ENCODE measurements at regions not wholly inside any gene's neighbourhood (a gene's known extent, or its start where the extent isn't known, plus 50 kb on each side); places are given as distances from the start of the nearest gene placed in this dataset.

- DNase-seq (ENCODE audit: low read depth, low spot score) (no peak), ATAC-seq (no peak)
- no peak for TF ChIP-seq POLR2AphosphoS5 (IDR thresholded peaks at IDR 0.05; ENCODE audit: low read depth, low read length)
- TF ChIP-seq SIN3A (IDR thresholded peaks at IDR 0.05; ENCODE audit: borderline replicate concordance, insufficient read depth, low read depth, low read length): no peak
- no peak for TF ChIP-seq REST (IDR thresholded peaks at IDR 0.05; ENCODE audit: insufficient read depth in 1 of 2, low read depth in 2 of 2, low read length in 1 of 2)
- no peak for TF ChIP-seq TCF7L2 (IDR thresholded peaks at IDR 0.05; ENCODE audit: low read depth, low read length)
- no peak for TF ChIP-seq CTCF (IDR thresholded peaks at IDR 0.05)
- Histone ChIP-seq H3K4me1 (ENCODE audit: control insufficient read depth, insufficient read depth, low read length) (no peaks in the 10 kb centered on the region), H3K36me3 (ENCODE audit: control insufficient read depth, insufficient read depth, low read length) (no peaks in the 10 kb centered on the region), H3K27me3 (ENCODE audit: control insufficient read depth, insufficient read depth, low read length) (no peaks in the 10 kb centered on the region), H3K9me3 (ENCODE audit: control insufficient read depth, insufficient read depth, low read depth, low read length) (no peaks in the 10 kb centered on the region), H3K4me3 (ENCODE audit: low read depth in 2 of 2, low read length in 2 of 2) (no peak overlapping the region), H3K27ac (ENCODE audit: low read length) (no peak overlapping the region)
- ChIA-PET CTCF (no interaction called here), POLR2A (no interaction called here)
- BruUV-seq (replicated peaks): no TSS peak
- in situ Hi-C loops (cut with HindIII; ENCODE audit: low pct_unique_long_range_greater_than_20kb, low sequenced_read_pairs): no loop called here
- intact Hi-C loops (cut with micrococcal nuclease; ENCODE audit: unreplicated experiment): loop anchor here (10.0 kb wide), 1 partner anchor 1594 kb away; no protein-coding TSS in a partner anchor
Measured at GRCh38 chr18:45218436-45218835, 396.8 kb upstream of the SLC14A2 start.

- DNase-seq (ENCODE audit: low read depth, low spot score) (no peak), ATAC-seq (no peak)
- H3K9me3 ChIP-seq (ENCODE audit: control insufficient read depth, insufficient read depth, low read depth, low read length): no peaks in the 10 kb centered on the region
- in situ Hi-C loops (cut with HindIII; ENCODE audit: low pct_unique_long_range_greater_than_20kb, low sequenced_read_pairs) (no loop called here), intact Hi-C loops (cut with micrococcal nuclease; ENCODE audit: unreplicated experiment) (no loop called here)
- H3K4me3 ChIP-seq (ENCODE audit: low read depth in 2 of 2, low read length in 2 of 2): no peak overlapping the region
- H3K4me1 ChIP-seq (ENCODE audit: control insufficient read depth, insufficient read depth, low read length): no peaks in the 10 kb centered on the region
- H3K27me3 ChIP-seq (ENCODE audit: control insufficient read depth, insufficient read depth, low read length): no peaks in the 10 kb centered on the region
- TF ChIP-seq TCF7L2 (IDR thresholded peaks at IDR 0.05; ENCODE audit: low read depth, low read length) (no peak), POLR2AphosphoS5 (IDR thresholded peaks at IDR 0.05; ENCODE audit: low read depth, low read length) (no peak), REST (IDR thresholded peaks at IDR 0.05; ENCODE audit: insufficient read depth in 1 of 2, low read depth in 2 of 2, low read length in 1 of 2) (no peak), CTCF (IDR thresholded peaks at IDR 0.05) (no peak), SIN3A (IDR thresholded peaks at IDR 0.05; ENCODE audit: borderline replicate concordance, insufficient read depth, low read depth, low read length) (no peak)
- BruUV-seq (replicated peaks): no TSS peak
- ChIA-PET POLR2A (no interaction called here), CTCF (no interaction called here)
- H3K36me3 ChIP-seq (ENCODE audit: control insufficient read depth, insufficient read depth, low read length): no peaks in the 10 kb centered on the region
- H3K27ac ChIP-seq (ENCODE audit: low read length): no peak overlapping the region
Measured at GRCh38 chr18:45221363-45221762, 393.9 kb upstream of the SLC14A2 start.

Data from Panc1 (cell line).